HG03103 (cell line): ENCODE measurements at regions not wholly inside any gene's neighbourhood (a gene's known extent, or its start where the extent isn't known, plus 50 kb on each side); places are given as distances from the start of the nearest gene placed in this dataset.
A peak's percentile ranks its signal among the peaks of the same experiment; 100 is the strongest.
"Not testable (repeated sequence)": the region's sequence is repeated elsewhere in the genome, so short reads cannot be mapped to it uniquely, and the experiment has no call there.

Experiments
- ATAC-seq: cut with Tn5 transposase; IDR thresholded peaks from one replicate; pipeline ENCODE4 v1.9.1; 2021; ENCODE audit warnings: low read depth; ENCODE audit not compliant: unreplicated experiment

DNA sequence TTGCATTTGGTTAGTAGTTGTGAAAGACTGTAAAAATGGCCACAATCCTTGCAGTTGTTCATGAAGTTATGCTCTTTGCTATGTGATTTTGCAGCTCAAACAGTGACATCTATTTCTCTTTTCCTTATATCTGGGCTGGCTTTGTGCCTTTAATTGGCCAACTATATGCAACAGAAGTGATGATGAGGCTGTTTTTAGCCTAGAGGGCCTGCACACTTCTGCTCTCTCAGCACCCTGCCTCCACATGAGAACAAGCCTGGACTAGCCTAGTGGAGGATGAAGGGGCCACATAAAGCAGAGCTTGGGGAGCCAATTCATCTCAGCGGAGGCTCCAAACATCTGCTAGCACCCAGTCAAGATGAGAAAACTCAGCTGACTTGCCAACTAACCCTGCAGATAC, 339.8 kb downstream of the OMA1 start:
- ATAC-seq, result no peak

GRCh38 chr1:58204284-58204683, 342.2 kb downstream of the OMA1 start:
- ATAC-seq, result no peak

- no peak for ATAC-seq
These were observed 344.9 kb downstream of the OMA1 start for GRCh38 chr1:58201492-58202106.

- no peak for ATAC-seq
These were observed 346.1 kb downstream of the OMA1 start for GRCh38 chr1:58200437-58200836.

GRCh38 chr1:58197811-58198210, 348.7 kb downstream of the OMA1 start:
- no peak for ATAC-seq

- no peak for ATAC-seq
These were observed 356.1 kb downstream of the OMA1 start for GRCh38 chr1:58190267-58190988.

GRCh38 chr1:58189453-58189852, 357.1 kb downstream of the OMA1 start:
- ATAC-seq, result no peak

DNA sequence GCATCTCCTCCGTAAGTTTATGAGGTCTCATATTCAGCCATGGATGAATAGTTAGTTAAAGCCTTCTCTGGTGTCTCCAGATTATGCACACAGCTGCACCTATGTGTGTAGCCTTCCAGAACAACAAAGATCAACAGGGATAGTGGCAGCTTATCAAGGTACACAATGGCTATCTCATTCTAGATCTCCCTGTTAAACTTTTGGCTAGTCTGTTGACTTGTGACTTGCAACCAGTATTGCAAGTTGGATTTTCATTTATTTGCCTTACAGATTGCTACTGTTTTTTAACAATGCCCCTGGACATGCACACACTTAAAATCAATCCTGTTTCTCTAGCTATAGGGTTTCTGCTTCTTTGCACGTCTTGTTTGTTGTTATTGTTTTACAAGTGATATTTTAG, 363.2 kb downstream of the OMA1 start:
- no peak for ATAC-seq

DNA sequence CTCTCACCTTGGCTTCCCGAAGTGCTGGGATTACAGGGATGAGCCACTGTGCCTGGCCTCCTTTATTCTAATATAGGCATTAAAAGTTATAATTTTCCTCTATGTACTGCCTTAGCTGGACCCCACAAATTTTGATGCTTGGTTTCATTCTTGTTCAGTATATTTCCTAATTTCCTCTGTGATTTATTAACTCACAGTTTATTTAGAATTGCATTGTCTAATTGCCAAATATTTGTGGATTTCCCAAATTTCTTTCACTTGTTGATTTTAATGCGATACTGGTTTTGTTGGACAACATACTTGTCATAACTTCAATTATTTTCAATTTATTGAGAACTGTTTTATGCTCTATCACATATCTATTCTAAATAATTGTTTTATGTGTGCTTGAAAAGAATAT, 366.0 kb downstream of the OMA1 start:
- no peak for ATAC-seq

GRCh38 chr1:58169160-58169559, 377.4 kb downstream of the OMA1 start:
- not testable (repeated sequence) for ATAC-seq

- ATAC-seq, result not testable (repeated sequence)
These were observed 379.4 kb downstream of the OMA1 start for GRCh38 chr1:58167131-58167530.

DNA sequence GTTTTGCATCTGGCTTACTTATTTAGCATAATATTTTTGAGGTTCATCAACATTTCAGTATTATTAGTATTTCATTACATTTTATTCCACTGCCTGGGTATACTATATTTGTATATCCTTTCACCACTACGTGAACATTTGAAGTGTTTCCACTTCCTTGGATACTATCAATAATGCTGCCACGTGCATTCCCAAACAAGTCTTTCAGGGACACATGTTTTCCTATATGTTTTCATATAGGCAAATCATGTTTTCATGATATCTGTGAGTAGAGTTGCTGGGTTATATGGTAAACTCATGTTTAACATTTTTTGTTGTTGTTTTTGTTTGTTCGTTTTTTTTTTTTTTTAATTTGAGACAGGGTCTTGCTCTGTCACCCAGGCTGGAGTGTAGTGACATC, 380.1 kb downstream of the OMA1 start:
- ATAC-seq, result no peak

DNA sequence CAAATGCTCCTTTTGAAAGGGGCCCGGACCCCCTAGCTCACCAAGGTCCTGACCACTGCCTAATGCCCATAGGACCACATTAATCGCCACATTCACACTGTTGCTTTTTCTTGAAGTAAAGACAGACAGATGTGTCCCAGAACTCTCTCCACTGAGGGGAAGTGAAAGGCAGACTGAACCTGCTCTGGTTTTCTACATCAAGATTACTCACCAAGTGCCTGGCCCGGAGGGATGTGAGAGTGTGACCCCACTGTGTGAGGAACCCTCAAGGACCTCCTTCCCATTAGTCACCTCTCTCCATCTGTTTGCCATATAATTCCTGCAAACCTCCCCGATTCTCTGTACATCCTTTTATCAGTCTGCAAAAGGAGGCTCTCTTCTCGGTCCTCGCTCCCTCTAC, 381.5 kb downstream of the OMA1 start:
- ATAC-seq, result peak; percentile 84

DNA sequence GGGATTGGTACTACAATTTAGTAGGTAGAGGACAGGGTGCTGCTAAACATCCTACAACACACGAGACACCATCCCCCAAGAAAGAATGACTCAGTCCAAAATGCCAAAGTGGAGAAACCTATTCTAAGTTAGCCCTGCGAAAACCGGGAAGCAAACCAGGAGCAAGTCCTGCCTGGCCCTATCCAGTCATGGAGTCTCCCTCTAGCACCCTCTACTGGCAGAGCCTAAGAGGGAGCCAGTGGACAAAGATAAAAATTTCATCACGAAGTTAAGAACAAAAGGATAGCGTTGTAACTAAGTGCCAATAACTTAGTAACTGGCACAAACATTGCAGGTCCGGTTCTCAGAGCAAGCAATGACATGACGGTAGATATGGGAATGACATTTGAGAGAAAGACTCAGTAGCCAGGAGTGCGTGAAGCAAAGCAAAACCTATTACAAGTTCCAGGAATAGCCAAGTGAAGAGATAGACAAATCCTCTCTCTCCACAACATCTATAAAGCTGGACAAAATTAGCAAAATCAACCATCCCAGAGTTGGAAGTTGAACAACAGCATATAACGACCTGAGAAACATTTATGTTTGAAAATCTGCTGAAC, 383.5 kb downstream of the OMA1 start:
- no peak for ATAC-seq

GRCh38 chr1:58159434-58159830, 387.1 kb downstream of the OMA1 start:
- ATAC-seq, result no peak

DNA sequence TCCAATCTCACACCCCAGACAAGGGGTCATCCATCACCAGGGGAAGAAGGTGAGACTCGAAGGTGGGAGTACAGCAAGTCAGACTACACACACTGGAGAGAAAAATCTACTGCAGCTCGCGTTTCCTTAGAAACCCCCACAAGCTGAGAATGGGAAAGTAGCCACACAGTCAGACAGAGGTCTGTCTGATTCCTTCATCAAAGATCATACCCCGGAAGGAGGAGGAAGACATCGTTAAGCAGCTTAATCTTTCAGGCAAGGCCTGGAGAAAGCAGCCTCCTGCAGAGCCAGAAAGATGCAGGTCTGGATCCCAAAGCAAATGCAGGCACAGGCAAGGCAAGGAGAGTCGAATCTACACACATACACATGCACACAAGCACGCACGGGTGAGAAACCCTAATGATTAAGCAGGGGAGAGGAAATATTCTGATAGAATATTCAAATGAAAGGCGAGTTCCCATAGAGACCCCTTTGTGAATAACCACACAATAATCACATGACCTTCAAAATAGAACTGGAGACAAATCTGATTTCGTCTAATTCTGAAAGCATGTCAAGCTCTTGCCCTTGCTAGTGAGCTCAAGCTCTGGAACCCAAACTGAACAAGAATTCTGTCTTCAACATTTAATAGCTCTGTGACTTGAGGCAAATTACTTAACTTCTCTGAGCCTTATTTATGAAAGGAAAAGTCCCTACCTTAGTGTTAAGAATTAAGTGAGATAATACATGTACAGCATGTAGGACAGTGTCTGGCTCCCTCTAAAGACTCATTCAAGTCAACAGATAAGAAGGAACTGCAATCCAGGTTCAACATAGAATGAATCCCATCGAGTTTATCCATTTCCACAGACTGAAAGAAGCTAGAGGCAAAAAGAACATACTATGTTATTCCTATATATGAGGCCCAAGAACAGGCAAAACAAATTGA, 387.8 kb downstream of the OMA1 start:
- no peak for ATAC-seq

GRCh38 chr1:58158016-58158415, 388.5 kb downstream of the OMA1 start:
- no peak for ATAC-seq

- no peak for ATAC-seq
These were observed 389.3 kb downstream of the OMA1 start for GRCh38 chr1:58157256-58157655.

DNA sequence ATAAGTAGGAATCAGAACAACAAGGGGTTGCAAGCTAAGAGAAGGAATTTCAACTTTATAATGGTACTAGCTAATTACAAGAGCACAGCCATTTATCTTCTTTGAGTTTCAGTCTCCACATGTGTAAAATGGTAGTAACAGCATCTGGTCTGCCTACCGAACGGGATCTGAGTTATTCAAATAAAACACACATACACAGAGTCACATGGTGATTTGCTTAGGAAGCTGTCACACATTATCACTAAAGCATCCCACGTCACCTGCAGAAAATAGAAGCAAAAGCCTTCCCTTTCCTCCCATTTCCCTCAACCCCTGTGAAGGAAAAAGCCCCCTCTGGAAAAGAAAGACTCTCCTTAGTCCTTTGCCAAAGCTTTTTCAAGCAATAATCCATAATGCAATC, 389.7 kb downstream of the OMA1 start:
- ATAC-seq, result no peak

- peak; percentile 78 for ATAC-seq
These were observed 390.4 kb downstream of the OMA1 start for GRCh38 chr1:58156124-58156468.
